ENCODE measurements at regions not wholly inside any gene's neighbourhood (a gene's known extent, or its start where the extent isn't known, plus 50 kb on each side); places are given as distances from the start of the nearest gene placed in this dataset.

DNA sequence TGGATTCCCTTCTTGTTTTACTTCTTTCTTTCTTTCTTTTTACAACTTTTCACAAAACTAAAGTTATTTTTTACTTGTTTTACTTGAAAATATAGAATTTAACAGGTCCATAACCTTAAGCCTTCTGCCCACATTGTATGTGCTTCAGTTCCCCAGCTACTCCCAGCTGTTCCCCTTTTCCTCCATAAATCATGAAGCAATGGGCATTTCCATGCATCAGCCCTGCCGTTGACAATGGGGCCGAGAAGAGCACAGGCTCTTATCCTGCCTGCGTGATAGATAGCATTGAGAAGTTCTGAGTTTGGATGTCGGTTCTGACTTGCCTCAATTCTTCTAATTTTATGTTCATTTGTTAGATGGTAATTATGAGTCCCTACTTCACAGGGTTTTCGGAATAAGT is 583.8 kb downstream of the CDH26 start:
- TF ChIP-seq, protein P1, sequence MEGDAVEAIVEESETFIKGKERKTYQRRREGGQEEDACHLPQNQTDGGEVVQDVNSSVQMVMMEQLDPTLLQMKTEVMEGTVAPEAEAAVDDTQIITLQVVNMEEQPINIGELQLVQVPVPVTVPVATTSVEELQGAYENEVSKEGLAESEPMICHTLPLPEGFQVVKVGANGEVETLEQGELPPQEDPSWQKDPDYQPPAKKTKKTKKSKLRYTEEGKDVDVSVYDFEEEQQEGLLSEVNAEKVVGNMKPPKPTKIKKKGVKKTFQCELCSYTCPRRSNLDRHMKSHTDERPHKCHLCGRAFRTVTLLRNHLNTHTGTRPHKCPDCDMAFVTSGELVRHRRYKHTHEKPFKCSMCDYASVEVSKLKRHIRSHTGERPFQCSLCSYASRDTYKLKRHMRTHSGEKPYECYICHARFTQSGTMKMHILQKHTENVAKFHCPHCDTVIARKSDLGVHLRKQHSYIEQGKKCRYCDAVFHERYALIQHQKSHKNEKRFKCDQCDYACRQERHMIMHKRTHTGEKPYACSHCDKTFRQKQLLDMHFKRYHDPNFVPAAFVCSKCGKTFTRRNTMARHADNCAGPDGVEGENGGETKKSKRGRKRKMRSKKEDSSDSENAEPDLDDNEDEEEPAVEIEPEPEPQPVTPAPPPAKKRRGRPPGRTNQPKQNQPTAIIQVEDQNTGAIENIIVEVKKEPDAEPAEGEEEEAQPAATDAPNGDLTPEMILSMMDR (IDR thresholded peaks at IDR 0.05; ENCODE audit: unreplicated experiment), result no peak
- Mint-ChIP-seq H3K36me3 (ENCODE audit: insufficient read depth, unreplicated experiment) (no peaks in the 10 kb centered on the region), H3K9me3 (ENCODE audit: unreplicated experiment) (peaks cover 5% of the 10 kb centered on the region), H3K27me3 (ENCODE audit: insufficient read depth, unreplicated experiment) (peaks cover 39% of the 10 kb centered on the region), H3K27ac (ENCODE audit: low read depth, unreplicated experiment) (no peak overlapping the region), H3K4me1 (ENCODE audit: insufficient read depth, unreplicated experiment) (no peaks in the 10 kb centered on the region), H3K4me3 (ENCODE audit: unreplicated experiment) (no peak overlapping the region)
- intact Hi-C loops (cut with micrococcal nuclease), result no loop called here
- ChIA-PET POLR2A (interaction anchor here (0.6 kb wide), 1 partner anchor 1139 kb away, joined by 3 read pairs; no protein-coding TSS in a partner anchor), CTCF (interaction anchor here (1.0 kb wide), 1 partner anchor 18 kb away, joined by 3 read pairs; no protein-coding TSS in a partner anchor)
- no TSS peak for BruUV-seq (replicated peaks)
- no peak for DNase-seq (ENCODE audit: unreplicated experiment)

DNA sequence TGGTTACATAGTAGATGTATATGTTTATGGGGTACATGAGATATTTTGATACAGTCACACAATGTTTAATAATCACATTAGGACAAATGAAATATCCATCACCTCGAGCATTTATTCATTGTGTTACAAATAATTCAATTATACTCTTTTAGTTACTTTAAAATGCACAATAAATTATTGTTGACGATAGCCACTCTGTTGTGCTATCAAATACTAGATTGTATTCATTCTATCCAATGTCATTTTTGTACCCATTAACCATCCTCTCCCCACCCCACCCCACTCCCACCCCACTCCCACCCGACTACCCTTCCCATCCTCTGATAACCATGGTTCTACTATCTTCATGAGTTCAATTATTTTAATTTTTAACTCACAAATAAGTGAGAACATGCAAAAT is 585.4 kb downstream of the CDH26 start:
- ChIA-PET CTCF (no interaction called here), POLR2A (no interaction called here)
- DNase-seq (ENCODE audit: unreplicated experiment), result no peak
- H3K4me3 Mint-ChIP-seq (ENCODE audit: unreplicated experiment), result no peak overlapping the region
- intact Hi-C loops (cut with micrococcal nuclease), result no loop called here
- no peaks in the 10 kb centered on the region for H3K4me1 Mint-ChIP-seq (ENCODE audit: insufficient read depth, unreplicated experiment)
- no TSS peak for BruUV-seq (replicated peaks)
- no peak overlapping the region for H3K27ac Mint-ChIP-seq (ENCODE audit: low read depth, unreplicated experiment)
- peaks cover 8% of the 10 kb centered on the region for H3K9me3 Mint-ChIP-seq (ENCODE audit: unreplicated experiment)
- H3K27me3 Mint-ChIP-seq (ENCODE audit: insufficient read depth, unreplicated experiment), result peaks cover 49% of the 10 kb centered on the region
- TF ChIP-seq, protein P1 (IDR thresholded peaks at IDR 0.05; ENCODE audit: unreplicated experiment), result no peak
- H3K36me3 Mint-ChIP-seq (ENCODE audit: insufficient read depth, unreplicated experiment), result no peaks in the 10 kb centered on the region

DNA sequence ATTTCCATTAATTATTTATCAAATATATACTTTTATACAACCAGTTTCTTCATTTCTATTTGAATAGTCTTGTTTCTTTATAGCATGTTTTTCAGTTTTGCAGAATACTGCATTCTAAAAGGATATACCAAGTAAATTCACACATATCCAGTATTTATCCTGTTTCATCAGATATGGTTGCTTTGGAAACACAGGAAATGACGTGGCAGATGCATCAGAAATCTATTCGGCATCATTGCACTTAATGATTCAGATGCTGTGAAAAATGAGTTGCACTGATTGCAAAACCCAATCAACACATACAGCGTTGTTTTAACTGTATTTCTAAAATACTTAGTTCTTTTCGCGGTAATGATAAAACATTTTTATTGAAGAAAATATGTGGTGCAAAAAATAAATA is 594.9 kb downstream of the CDH26 start:
- Mint-ChIP-seq H3K4me3 (ENCODE audit: unreplicated experiment) (no peak overlapping the region), H3K27me3 (ENCODE audit: insufficient read depth, unreplicated experiment) (peaks cover 60% of the 10 kb centered on the region), H3K27ac (ENCODE audit: low read depth, unreplicated experiment) (no peak overlapping the region), H3K4me1 (ENCODE audit: insufficient read depth, unreplicated experiment) (no peaks in the 10 kb centered on the region), H3K9me3 (ENCODE audit: unreplicated experiment) (no peaks in the 10 kb centered on the region), H3K36me3 (ENCODE audit: insufficient read depth, unreplicated experiment) (no peaks in the 10 kb centered on the region)
- intact Hi-C loops (cut with micrococcal nuclease), result no loop called here
- CTCF ChIA-PET, result no interaction called here
- POLR2A ChIA-PET, result no interaction called here
- DNase-seq (ENCODE audit: unreplicated experiment), result peak; percentile 3
- TF ChIP-seq, protein P1 (IDR thresholded peaks at IDR 0.05; ENCODE audit: unreplicated experiment), result no peak
- BruUV-seq (replicated peaks), result no TSS peak

DNA sequence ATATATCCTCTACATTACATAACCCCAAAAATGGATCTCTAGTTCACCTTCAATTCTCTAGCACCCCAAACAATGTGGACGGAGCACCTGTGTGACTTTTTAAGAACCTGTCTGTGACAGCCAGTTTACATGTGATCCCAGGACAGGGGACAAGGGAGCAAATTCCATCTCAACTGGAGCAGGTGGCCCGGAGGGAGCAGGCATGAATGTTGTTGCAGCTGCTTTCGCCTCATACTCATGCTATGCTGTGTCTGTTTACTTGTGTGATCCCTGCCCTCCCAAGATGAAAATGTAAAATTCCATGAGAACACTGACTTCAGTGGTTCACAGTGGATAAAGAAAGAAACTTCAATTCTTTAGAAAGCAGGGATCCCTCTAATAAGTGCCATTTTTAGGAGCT is 600.3 kb downstream of the CDH26 start:
- H3K4me3 Mint-ChIP-seq (ENCODE audit: unreplicated experiment), result no peak overlapping the region
- H3K36me3 Mint-ChIP-seq (ENCODE audit: insufficient read depth, unreplicated experiment), result no peaks in the 10 kb centered on the region
- peaks cover 80% of the 10 kb centered on the region for H3K27me3 Mint-ChIP-seq (ENCODE audit: insufficient read depth, unreplicated experiment)
- H3K27ac Mint-ChIP-seq (ENCODE audit: low read depth, unreplicated experiment), result no peak overlapping the region
- CTCF ChIA-PET, result no interaction called here
- POLR2A ChIA-PET, result no interaction called here
- no peaks in the 10 kb centered on the region for H3K9me3 Mint-ChIP-seq (ENCODE audit: unreplicated experiment)
- no peak for DNase-seq (ENCODE audit: unreplicated experiment)
- intact Hi-C loops (cut with micrococcal nuclease), result no loop called here
- no peaks in the 10 kb centered on the region for H3K4me1 Mint-ChIP-seq (ENCODE audit: insufficient read depth, unreplicated experiment)
- BruUV-seq (replicated peaks), result no TSS peak
- TF ChIP-seq, protein P1 (IDR thresholded peaks at IDR 0.05; ENCODE audit: unreplicated experiment), result no peak
